Activated naive CD4-positive, alpha-beta T cell treated with Interleukin-2 at 50 U/mL for 16 hours (primary cell): ENCODE measurements at regions not wholly inside any gene's neighbourhood (a gene's known extent, or its start where the extent isn't known, plus 50 kb on each side); places are given as distances from the start of the nearest gene placed in this dataset.

Source experiments
- DNase-seq: peaks from one replicate; pipeline ENCODE4 v3.0.0-alpha.2; 2020

DNA sequence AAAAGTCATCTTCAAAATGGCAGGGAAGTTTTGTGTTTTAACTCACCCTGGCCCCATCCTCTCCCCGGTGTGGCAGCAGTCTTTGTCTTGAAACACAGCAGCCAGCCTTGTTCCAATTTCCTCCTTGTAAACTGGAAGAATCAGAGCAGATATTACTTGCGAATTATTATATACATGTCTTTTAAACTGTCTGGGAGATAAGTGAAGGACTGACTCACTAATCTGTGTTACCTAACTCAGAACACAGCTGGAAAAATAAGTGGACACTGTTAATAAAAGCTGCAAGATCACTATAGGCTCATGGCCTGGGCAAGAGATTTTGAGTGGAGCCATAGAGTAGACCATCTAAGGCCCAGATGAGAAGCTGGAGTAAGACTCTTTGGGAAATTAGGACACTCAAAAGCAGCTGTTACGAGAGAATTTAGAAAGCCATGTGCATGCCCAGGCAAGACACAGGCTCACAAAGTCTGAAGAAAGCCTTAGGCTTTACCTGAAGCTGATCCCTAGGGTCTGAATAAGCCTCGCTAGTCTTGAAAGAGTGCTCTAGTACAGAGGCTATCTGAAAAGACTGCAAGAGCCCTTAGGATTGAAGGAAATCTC lies 233.0 kb upstream of the RAB4A start:
- DNase-seq = no peak

DNA sequence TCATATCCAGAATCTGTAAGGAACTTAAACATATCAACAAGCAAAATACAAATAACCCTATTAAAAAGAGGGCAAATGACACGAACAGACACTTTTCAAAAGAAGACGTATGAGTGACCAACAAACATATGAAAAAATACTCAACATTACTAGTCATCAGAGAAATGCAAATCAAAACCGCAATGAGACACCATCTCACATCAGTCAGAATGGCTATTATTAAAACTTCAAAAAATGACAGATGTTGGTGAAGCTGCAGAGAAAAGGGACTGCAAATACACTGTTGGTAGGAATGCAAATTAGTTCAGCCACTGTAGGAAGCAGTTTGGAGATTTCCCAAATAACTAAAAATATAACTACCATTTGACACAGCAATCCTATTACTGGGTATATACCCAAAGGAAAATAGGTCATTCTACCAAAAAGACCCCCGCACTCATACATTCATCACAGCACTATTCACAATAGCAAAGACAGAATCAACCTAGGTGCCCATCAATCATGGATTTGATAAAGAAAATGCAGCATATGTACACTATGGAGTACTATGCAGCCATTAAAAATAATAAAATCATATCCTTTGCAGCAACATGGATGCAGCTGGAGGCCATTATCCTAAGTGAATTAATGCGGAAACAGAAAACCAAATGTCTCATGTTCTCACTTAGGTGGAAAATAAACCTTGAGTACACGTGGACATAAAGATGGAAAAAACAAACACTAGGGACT lies 230.1 kb upstream of the RAB4A start:
- no peak for DNase-seq

DNA sequence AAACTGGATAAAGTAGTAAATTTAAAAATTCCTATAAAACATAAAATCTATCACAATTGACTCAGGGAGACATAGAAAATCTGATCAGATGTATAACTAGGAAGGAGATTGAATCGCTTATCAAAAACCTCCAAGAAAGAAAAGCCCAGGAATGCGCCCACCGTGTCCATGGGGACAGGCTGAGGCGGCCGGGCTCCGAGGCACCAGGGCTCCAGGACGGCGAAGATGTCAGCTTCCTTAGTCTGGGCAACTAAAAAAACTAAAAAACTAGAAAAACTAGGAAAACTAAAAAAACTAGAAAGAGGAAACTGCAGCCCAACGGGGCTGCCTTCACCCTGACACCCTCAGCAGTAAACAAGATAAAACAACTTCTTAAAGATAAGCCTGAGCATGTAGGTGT lies 229.0 kb upstream of the RAB4A start:
- DNase-seq = no peak

DNA sequence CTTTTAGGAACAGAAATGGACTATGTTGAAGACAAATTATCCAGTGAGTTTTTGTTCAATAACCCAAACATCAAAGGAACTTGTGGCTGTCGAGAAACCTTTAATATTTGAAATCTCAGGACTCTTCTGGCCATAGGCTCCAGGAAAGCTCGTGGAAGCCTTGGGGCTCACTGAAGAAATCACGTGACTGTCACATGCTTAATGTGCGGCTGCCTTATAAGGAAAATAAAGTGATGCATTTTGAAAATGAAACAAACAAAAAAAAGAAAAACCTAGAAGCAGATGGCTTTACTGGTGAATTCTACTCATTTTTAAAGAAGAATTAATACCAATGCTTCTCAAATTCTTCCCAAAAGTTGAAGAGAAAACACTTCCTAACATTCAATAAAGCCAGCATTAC lies 228.4 kb upstream of the RAB4A start:
- DNase-seq = no peak

DNA sequence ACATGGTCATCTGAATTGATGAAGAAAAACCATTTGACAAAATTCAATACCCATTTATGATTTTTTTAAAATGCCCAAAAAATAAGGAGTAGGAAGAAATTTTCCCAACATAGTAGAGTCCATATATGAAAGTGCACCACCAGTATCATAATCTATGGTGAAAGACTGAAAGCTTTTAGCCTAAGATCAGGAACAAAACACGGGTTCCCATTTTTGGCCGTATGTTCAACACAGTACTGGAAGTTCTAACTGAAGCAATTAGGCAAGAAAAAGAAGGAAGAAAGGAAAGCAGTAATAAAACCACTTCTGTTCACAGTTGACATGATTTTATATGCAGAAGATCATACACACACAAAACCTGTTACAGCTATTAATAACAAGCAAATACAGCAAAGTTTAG lies 227.8 kb upstream of the RAB4A start:
- no peak for DNase-seq

DNA sequence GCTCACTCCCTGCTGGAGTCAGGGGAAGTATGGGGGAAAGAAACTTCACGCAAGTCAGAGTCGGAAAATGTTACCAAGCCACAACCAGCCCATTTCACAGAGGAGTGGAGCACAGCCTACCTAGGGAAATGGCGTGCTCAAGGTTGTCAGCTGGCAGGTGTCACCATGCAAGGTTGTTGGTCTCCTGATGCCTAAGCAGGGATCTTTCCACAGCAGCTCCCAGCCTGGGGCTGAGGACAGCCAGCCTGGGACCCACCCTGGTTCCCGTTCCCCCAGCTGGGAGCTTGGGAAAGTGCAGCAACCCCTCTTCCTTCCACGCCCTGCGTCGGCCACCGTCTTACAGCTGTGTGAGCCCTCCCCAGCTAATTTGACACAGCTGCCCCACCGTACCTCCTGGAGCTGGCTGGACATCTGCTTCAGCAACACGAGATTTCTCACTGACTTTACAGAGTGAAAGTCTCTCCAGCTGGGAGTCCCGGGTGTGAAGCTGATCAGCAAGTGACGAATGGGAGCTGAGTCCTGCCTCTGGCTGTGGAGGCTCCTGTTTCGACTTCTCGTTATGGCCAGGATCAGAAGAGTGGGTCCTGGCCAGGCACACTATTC lies 224.6 kb upstream of the RAB4A start:
- no peak for DNase-seq

DNA sequence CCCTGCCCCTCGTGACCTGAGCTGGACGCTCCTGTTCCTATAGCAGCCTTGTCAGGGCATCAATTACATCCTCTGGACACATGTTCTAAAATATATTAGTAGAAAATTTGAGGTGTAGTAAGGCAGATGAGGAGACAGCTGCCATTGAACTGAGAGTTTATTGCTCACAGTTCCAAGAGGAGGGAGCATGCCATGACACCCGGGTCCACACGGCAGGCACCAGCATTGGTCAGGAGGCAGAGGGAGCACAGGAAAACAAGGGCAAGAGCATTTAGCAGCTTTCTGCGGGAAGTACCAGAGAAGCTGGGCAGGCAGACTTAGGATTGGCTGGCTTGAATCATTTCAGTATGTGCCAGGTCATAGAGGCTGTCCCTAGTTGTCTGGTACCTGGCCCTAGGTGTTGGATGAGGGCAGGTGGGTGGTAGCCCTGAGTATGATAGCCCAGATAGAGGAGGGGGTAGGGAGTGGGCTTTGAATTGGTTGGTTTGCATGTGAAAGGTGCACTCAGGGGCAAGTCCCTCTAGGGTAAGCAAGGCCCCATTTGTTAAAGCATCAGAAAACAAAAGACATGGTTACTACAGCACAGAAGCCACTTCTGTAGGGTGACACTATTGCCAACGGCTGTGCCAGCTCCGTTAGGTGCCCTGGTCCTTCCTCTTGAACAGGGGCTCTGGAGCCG lies 223.6 kb upstream of the RAB4A start:
- DNase-seq = no peak

DNA sequence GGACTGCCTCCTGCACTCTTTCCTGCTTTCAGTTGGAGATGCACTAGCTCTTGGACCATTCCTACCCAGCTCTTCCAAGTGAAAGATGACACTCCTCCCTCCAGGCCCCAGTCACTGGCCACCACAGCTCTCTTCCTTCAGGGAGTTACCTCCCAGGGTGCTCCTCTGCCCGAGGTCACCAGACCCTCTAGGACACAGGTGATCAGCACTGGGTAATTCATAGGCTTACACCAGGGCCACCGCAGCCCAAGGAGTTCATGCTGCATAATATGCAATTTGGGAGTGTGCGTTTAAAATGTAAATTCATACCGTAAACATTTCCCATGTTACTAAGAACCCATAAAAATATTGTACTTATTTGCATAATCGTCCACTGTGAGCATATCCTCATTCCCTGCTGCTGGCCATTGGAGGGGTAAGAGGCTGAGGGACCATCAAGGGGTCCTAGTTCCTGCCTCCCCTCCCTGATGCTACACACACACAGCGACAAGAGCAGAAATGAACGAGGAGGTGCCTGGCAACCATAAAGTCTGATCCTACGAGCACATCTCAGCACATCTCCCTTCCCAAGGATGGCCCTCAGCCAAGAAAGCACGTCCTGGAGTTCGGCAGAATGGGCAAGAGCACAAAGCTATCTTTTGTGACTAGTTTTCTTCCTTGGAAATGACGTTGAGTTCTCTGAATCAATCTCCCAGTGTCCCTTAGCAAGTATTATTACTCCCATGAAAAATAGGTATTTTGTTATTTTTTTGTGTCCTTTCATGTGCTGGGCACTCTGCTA lies 222.9 kb upstream of the RAB4A start:
- no peak for DNase-seq

DNA sequence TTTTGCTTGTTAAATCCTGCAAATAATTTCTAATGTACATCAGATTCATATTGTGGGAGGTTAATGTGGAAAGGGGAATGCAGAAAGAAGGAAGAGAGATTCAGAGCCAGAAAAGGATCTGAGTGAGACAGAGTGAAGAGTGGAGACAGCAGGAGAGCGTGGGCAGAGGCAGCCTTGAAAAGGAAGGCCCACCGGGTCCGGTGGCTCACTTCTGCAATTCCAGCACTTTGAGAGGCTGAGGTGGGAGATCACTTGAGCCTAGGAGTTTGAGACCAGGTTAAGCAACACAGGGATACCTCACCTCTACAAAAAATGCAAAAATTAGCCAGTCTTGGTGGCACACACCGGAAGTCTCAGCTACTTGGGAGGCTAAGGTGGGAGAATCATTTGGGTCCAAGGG lies 222.0 kb upstream of the RAB4A start:
- no peak for DNase-seq

DNA sequence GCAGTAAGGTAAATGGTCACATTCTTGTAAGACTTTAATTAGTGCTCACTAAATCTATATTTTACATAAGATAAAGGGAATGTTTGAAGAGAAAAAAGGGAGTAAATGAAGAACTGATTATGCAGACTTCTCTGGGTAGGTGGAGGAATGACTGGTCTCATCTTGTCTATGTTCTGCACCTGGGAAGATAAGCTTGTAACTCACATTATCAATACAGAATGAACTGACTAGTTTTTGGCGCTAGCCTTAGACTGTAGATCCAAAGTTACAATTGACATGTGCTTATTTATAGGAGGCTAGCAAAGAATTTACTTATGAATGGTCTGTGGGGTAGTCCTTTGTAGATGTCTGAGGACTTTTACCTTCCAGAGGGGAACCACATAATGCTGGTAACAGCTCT lies 214.9 kb upstream of the RAB4A start:
- no peak for DNase-seq

DNA sequence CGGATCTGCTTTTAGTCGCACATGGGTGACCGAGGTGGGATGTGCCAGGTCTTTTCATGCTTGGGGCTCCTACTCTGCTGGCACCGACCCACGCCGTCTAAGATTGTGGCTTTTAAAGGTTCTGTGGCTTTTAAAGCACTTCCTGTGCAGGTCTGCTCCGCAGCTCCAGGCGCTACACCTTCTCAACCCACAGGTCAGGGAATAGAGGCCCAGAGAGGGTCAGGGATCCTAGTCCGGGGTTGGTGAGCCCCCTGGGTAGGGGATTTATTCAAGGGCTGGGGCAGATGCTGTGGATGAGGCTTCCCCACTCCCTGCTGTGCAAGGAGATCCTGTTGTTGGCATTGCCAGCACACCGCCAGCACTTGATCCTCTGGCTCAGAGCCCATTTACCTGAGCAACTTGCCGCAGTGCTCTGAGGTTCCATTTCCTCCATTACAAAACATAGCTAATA lies 212.8 kb upstream of the RAB4A start:
- peak; percentile 45 for DNase-seq

DNA sequence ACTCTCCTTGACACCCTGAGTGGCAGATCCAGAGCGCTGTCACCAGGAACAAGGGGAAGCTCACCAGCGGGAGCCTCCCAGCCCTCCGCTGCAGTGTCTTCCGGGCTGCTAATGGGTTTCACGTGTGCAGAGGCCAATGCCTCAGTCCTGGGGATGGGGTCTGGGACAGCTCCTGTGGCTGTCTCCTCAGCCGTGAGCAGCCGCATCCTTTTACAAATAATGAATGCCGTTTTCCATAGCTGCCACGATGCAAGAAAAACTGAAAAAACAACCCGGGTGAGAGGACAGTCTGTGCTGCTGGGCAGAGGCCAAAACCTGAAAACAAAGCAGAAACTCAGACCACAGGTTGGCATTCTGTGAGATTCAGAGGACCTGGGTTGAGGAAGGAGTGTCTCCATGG lies 212.2 kb upstream of the RAB4A start:
- no peak for DNase-seq

DNA sequence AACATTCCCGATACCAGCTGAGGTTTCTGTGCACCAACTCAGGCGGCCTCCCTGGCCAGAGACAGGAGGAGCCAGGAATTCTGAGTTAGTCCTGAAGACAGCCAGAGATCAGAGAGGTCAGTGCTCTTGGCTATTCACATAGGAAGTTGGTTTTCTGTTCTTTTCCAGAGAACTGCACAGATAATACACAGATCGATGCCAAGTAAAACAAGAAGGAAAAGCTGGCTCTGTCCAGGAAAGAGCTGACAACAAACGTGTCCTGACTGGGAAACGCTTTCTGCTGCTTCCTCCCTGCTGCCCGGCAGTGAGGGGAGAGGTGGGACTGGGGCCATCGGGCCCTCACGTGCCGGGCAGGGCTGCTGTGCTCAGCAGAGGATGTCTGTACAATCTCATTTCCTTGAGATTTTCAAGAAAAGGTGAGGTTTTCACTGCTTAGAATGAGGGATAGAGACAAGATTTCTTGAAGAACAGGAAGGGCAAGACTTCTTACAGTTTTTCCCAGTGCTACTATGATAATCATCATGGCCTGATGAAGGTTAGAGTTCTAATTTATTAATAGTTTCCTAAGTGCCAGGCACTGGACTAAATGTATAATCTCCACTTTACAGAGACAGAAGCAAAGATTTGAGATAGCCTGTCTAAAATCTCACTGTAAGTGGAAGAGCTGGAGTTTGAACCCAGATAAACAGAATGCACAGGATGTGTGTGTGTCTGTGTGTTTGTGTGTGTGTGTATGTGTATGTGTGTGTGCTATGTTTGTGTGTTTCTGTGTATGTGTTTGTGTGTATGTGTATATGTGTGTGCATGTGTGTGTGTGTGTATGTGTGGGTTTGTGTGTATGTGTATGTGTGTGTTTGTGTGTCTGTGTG lies 211.0 kb upstream of the RAB4A start:
- no peak for DNase-seq

DNA sequence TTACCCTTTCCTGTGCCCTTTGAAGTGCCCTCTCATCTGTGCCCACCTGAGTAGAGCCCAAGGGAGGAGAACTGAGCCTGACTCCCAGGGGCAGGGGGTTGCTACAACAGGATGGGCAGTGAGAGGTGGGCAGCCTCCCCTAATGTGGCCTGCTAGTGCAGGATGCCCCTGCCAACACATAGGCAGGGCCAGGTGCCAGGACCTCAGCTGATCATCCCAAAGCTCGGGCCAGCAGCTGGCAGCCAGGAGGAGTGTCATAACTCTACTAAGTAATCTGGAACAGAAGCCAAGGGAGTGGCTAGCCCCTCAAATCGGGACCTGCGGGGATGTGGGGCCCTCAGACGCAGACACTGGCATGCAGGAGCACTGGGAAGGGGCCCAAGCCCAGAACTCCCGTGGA lies 208.8 kb upstream of the RAB4A start:
- no peak for DNase-seq

DNA sequence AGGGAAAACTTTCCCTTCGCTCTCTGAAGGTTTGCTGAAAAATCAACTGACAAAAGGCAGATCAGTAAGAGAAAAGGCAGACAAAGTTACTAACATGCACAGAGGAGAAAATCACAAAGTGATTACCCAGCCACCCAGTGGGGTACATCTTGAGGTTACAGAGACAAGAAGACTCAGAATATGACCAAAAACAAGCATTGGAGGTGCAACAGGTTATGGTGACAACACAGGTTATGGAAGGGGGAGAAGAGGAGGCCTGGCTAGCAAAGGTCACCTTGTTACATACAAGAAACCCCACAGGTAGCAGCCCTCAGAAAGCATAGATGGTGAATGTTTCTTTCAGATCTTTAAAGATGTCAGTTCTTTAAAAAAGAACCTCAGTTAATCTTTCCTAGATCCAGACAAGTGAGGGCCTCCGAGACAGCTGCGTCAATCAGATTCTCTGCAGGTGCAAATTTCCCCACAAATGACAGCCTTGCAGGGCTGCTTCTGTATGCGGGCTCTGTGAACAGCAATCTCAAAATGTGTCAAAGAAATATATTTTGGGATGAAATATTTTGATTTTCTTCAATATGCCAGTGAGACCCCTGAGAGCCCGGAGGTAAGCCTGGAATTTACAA lies 207.6 kb upstream of the RAB4A start:
- DNase-seq = no peak

DNA sequence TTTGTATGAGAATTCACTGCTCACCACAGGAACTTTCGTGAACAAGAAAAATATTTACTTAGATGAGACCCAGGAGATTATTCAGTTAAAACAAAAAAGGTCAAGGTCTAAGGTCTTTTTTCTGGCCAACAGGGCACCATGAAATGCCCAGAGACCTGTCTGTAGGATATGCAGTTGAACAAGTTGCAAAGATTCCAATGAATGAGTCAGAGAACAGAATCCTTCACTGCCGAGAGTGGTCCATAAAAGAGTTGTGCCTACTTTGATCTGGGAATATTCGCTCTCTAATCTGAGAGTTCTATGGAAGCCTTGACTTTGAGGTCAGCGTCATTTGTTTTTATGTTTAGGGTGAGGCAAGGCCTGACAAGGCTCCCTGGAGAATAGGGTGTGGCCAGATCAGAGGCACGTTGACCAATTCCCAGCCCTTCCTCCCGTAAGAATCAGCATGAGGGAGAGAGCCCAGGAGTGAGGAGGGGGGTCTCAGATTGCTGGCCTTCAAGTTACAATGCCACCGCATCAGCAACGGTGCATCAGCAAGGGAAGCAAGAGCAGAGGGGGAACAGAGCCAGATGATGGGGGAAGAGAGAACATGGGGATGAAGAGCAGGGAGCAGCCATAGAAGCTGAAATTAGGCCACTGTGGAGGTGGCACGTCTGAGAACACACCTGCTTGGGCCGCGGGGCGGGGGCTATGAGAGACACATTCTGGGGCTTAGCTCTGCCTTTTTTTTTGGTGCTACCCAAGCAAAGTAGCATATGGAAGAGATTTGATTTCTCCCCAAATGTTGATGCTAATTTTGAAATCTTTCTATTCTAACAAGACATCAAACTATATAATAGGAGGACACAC lies 206.4 kb upstream of the RAB4A start:
- DNase-seq = no peak

DNA sequence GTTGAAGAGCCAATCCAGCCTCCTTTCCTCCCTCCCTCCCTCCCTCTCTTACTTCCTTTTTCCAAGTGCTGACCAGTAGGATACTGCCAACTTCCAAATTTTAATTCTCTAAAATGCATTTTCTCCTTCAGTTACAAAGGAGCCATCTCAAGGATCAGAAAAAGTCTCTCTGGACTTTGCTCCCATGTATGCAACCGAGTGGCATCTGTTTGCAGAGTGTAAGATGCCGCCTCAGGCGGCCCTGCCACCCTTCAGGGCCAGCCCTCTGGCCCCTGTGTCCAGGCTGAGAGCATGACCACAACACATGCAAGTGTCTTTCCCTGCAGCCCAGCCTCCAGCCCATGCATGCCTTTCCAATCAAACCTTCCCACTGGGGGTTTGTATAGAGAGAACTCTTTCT lies 205.3 kb upstream of the RAB4A start:
- DNase-seq = no peak

DNA sequence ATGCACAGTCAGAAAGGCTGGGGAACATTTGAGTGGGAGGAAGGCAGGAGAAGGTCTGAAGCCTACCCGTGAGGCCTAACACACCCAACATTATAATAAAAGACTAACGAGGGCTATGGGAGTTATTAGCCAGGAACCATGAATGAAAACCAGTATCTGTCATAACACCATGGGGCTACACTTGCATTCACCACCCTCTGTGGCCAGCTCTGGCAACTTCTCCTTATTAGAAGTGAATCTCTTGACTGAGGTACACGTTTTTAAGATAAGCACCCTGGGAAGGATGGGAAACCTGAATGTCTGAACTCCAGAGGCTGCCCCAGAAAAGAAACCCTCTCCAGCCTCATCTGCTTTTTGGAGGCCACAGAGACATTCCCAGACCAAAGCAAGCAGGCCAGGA lies 204.3 kb upstream of the RAB4A start:
- DNase-seq = no peak

DNA sequence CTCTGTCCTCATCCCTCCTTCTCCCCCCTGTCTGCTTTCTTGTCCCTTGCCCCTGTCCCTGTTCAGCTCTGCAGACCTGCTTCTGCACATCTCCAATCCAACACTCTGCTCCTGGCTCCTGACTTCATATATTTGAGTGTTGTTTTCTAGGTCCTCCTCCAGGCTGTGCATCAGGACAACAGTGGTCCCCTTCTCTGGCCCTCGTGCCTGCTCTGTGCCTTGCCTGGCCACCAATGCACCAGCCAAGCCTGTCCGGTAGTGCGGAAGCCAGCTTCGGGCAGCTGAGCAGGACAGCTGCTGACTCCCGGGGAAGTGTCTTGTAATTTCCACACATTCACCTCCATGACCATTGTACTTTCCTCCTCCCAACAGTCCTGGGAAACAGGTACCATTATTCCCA lies 203.4 kb upstream of the RAB4A start:
- no peak for DNase-seq

DNA sequence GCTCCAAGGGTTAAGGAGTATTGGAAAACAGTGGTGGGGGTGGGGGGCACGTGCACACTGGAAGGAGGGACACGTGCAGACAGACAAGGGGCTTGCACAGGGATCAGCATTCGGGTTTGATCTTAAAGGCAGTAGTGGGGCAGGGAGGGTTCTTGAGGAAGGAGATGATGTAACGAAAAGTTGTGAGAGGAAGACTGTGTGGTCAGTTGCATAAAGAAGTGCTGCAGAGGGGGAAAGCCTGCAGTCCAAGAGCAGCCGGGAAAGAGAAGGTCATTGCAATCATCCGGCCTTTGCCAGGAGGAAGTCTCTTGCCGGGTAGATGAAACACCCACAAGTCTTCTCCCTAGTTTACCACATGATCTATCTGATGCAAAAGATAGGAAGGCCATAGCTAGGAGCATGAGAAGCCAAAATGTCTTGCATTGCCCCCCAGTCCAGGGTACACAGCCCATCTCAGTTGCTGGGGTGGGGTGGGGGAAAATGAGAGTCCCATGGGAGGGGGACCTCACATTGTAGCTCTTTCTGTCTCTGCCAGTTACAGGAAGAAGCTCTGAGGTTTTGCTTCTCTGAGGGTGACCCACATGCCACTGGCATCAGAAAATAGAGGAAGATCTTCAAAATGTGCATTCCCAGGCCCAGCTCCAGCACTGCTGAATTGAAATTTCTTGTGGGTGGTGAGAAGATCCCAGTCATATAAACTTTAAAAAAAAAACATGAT lies 202.5 kb upstream of the RAB4A start:
- DNase-seq = no peak
